ENCODE measurements at regions not wholly inside any gene's neighbourhood (a gene's known extent, or its start where the extent isn't known, plus 50 kb on each side); places are given as distances from the start of the nearest gene placed in this dataset.

DNA sequence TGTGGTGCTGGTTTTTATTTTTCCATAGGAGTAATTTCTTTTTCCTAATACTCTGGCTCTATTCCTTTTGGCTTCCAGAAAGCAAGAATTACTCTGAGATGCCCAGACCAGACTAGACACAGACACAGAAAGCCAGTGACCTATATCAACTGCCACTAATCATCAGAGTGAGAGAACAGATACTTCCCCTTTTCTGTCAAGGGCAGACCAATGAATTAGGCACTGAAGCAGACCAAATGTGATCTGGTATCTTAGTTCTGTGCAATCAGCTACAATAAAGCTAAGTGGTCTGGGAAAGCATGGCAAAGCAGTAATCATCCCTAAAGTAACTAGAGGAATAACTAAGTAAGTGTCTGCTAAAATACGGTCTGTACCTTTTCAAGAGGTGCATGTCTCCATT, 239.1 kb downstream of the ELAVL2 start:
- no peak overlapping the region for H3K4me3 ChIP-seq (ENCODE audit: low read depth, low read length)
- DNase-seq (ENCODE audit: low read depth): no peak
- no peak for TF ChIP-seq CTCF (IDR thresholded peaks at IDR 0.05; ENCODE audit: insufficient read depth, low read length)

- no peak overlapping the region for H3K4me3 ChIP-seq (ENCODE audit: low read depth, low read length)
- DNase-seq (ENCODE audit: low read depth): no peak
- no peak for TF ChIP-seq CTCF (IDR thresholded peaks at IDR 0.05; ENCODE audit: insufficient read depth, low read length)
These were observed 238.6 kb downstream of the ELAVL2 start for GRCh38 chr9:23587433-23587832.

DNA sequence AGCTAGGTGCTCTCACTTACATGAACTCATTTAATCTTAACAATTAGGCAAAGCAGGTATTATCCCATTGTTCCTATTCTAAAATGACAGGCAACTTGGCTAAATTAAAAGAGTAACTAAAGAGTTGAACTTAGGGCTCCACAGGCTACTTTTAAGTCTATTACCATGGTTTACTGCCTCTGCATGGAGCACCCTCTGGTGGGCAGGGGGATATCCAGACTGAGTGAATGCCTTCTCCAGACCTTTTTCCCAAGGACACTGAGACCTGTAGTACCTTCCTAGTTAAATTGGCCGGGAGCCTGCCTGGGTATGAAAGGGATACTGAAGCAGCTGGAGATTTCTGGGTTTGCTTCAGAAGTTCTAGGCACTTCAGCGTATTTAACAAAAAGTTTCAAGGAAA, 238.1 kb downstream of the ELAVL2 start:
- TF ChIP-seq CTCF (IDR thresholded peaks at IDR 0.05; ENCODE audit: insufficient read depth, low read length): no peak
- no peak overlapping the region for H3K4me3 ChIP-seq (ENCODE audit: low read depth, low read length)
- no peak for DNase-seq (ENCODE audit: low read depth)

DNA sequence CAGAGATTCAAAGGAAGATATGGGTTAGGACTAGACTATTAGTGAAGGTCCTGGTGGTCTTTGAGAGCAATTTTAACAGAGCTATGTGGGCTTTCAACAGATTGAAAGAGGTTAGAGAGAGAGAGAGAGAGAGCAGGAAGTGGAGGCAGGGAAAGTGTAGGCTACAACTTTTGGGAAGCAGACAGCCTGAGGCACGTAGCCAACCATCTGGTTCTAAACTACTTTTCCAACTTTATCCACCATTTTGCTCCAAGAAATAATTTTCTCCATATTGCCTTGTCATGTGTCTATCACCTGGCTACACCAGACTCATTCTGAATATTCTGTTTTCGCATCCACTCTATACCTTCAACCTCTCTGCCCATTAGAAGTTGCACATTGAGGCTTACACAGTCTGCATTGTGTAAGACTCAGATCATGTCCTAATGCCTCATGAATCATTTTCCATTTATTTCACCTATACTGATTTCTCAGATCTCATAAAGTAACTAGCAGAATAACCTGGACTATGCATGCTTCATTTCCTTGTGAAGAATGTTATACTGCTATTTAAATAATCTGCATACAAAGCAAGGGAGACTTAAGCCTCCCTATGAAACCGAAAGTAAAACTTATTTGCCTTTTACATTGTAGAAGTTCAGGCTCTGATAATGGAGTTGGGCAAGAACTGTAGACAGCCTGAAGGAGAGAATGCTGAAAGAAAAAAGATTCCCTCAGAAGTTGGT, 235.6 kb downstream of the ELAVL2 start:
- TF ChIP-seq CTCF (IDR thresholded peaks at IDR 0.05; ENCODE audit: insufficient read depth, low read length): no peak
- no peak for DNase-seq (ENCODE audit: low read depth)
- no peak overlapping the region for H3K4me3 ChIP-seq (ENCODE audit: low read depth, low read length)

DNA sequence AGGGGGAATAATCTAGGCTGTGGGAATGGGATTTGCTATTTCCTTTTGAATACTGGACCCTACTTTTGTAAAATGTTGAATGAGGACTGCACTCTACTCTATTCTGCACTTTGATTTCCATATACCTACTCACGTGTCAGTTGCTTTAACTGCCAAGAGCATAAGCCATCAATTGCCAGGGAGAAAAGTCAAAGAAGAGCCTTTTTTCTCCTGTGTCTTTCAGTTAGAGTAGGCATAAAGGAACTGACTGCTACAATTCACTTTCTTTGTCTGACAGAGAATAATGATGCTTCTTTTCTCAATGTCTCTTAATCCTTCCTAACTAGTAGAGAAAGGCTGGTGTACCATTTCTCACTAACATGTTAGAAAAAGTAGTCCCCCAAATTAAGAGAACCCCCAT, 231.6 kb downstream of the ELAVL2 start:
- TF ChIP-seq CTCF (IDR thresholded peaks at IDR 0.05; ENCODE audit: insufficient read depth, low read length): no peak
- H3K4me3 ChIP-seq (ENCODE audit: low read depth, low read length): no peak overlapping the region
- no peak for DNase-seq (ENCODE audit: low read depth)

GRCh38 chr9:23596913-23597634, 229.0 kb downstream of the ELAVL2 start:
- no peak for DNase-seq (ENCODE audit: low read depth)
- H3K4me3 ChIP-seq (ENCODE audit: low read depth, low read length): no peak overlapping the region
- TF ChIP-seq CTCF (IDR thresholded peaks at IDR 0.05; ENCODE audit: insufficient read depth, low read length): no peak

All from fibroblast of the aortic adventitia (primary cell).